ENCODE measurements at regions not wholly inside any gene's neighbourhood (a gene's known extent, or its start where the extent isn't known, plus 50 kb on each side); places are given as distances from the start of the nearest gene placed in this dataset.

GRCh38 chr6:21831521-21832291 is 238.2 kb downstream of the SOX4 start:
- no peaks in the 10 kb centered on the region for H3K36me3 Mint-ChIP-seq
- no peak overlapping the region for H3K27ac Mint-ChIP-seq
- CTCF ChIA-PET: no interaction called here
- no peak for ATAC-seq
- no peaks in the 10 kb centered on the region for H3K27me3 Mint-ChIP-seq
- no peaks in the 10 kb centered on the region for H3K9me3 Mint-ChIP-seq (ENCODE audit: low read depth)
- no peak overlapping the region for H3K4me3 Mint-ChIP-seq
- no peak for DNase-seq
- H3K4me1 Mint-ChIP-seq: no peaks in the 10 kb centered on the region

GRCh38 chr6:21836277-21836676 is 242.7 kb downstream of the SOX4 start:
- Mint-ChIP-seq H3K4me3 (no peak overlapping the region), H3K9me3 (ENCODE audit: low read depth) (no peaks in the 10 kb centered on the region), H3K27ac (no peak overlapping the region), H3K4me1 (no peaks in the 10 kb centered on the region), H3K27me3 (no peaks in the 10 kb centered on the region), H3K36me3 (no peaks in the 10 kb centered on the region)
- CTCF ChIA-PET: no interaction called here
- DNase-seq: no peak
- ATAC-seq: no peak

- CTCF ChIA-PET: no interaction called here
- no peaks in the 10 kb centered on the region for H3K9me3 Mint-ChIP-seq (ENCODE audit: low read depth)
- ATAC-seq: no peak
- no peaks in the 10 kb centered on the region for H3K27me3 Mint-ChIP-seq
- no peaks in the 10 kb centered on the region for H3K4me1 Mint-ChIP-seq
- no peak overlapping the region for H3K4me3 Mint-ChIP-seq
- H3K36me3 Mint-ChIP-seq: no peaks in the 10 kb centered on the region
- no peak overlapping the region for H3K27ac Mint-ChIP-seq
- DNase-seq: no peak
Measured at GRCh38 chr6:21836772-21837425, 243.3 kb downstream of the SOX4 start.

- H3K27ac Mint-ChIP-seq: no peak overlapping the region
- no peak for ATAC-seq
- H3K27me3 Mint-ChIP-seq: no peaks in the 10 kb centered on the region
- H3K4me3 Mint-ChIP-seq: no peak overlapping the region
- H3K4me1 Mint-ChIP-seq: no peaks in the 10 kb centered on the region
- no peak for DNase-seq
- CTCF ChIA-PET: no interaction called here
- no peaks in the 10 kb centered on the region for H3K36me3 Mint-ChIP-seq
- H3K9me3 Mint-ChIP-seq (ENCODE audit: low read depth): no peaks in the 10 kb centered on the region
Measured at GRCh38 chr6:21840428-21840827, 246.9 kb downstream of the SOX4 start.

- no peak for DNase-seq
- Mint-ChIP-seq H3K9me3 (ENCODE audit: low read depth) (no peaks in the 10 kb centered on the region), H3K27ac (no peak overlapping the region), H3K27me3 (no peaks in the 10 kb centered on the region), H3K4me3 (no peak overlapping the region), H3K36me3 (no peaks in the 10 kb centered on the region), H3K4me1 (no peaks in the 10 kb centered on the region)
- ATAC-seq: no peak
- CTCF ChIA-PET: no interaction called here
Measured at GRCh38 chr6:21842875-21843645, 249.5 kb downstream of the SOX4 start.

GRCh38 chr6:21844120-21844917 is 250.8 kb downstream of the SOX4 start:
- Mint-ChIP-seq H3K4me3 (no peak overlapping the region), H3K36me3 (no peaks in the 10 kb centered on the region), H3K27ac (no peak overlapping the region), H3K27me3 (no peaks in the 10 kb centered on the region), H3K4me1 (no peaks in the 10 kb centered on the region), H3K9me3 (ENCODE audit: low read depth) (no peaks in the 10 kb centered on the region)
- CTCF ChIA-PET: no interaction called here
- ATAC-seq (no peak), DNase-seq (no peak)

- CTCF ChIA-PET: no interaction called here
- Mint-ChIP-seq H3K27ac (no peak overlapping the region), H3K4me3 (no peak overlapping the region), H3K27me3 (no peaks in the 10 kb centered on the region), H3K4me1 (no peaks in the 10 kb centered on the region), H3K36me3 (no peaks in the 10 kb centered on the region), H3K9me3 (ENCODE audit: low read depth) (no peaks in the 10 kb centered on the region)
- ATAC-seq (no peak), DNase-seq (no peak)
Measured at GRCh38 chr6:21845018-21845417, 251.5 kb downstream of the SOX4 start.

- no peaks in the 10 kb centered on the region for H3K27me3 Mint-ChIP-seq
- H3K27ac Mint-ChIP-seq: no peak overlapping the region
- no peaks in the 10 kb centered on the region for H3K4me1 Mint-ChIP-seq
- DNase-seq (no peak), ATAC-seq (no peak)
- CTCF ChIA-PET: no interaction called here
- no peaks in the 10 kb centered on the region for H3K9me3 Mint-ChIP-seq (ENCODE audit: low read depth)
- H3K4me3 Mint-ChIP-seq: no peak overlapping the region
- no peaks in the 10 kb centered on the region for H3K36me3 Mint-ChIP-seq
Measured at GRCh38 chr6:21845439-21846140, 252.0 kb downstream of the SOX4 start.

GRCh38 chr6:21846541-21847451 is 253.2 kb downstream of the SOX4 start:
- DNase-seq (no peak), ATAC-seq (no peak)
- no peaks in the 10 kb centered on the region for H3K9me3 Mint-ChIP-seq (ENCODE audit: low read depth)
- H3K27me3 Mint-ChIP-seq: no peaks in the 10 kb centered on the region
- CTCF ChIA-PET: no interaction called here
- no peak overlapping the region for H3K27ac Mint-ChIP-seq
- no peaks in the 10 kb centered on the region for H3K36me3 Mint-ChIP-seq
- no peaks in the 10 kb centered on the region for H3K4me1 Mint-ChIP-seq
- H3K4me3 Mint-ChIP-seq: no peak overlapping the region

- Mint-ChIP-seq H3K4me1 (no peaks in the 10 kb centered on the region), H3K36me3 (no peaks in the 10 kb centered on the region), H3K4me3 (no peak overlapping the region), H3K27ac (no peak overlapping the region), H3K9me3 (ENCODE audit: low read depth) (no peaks in the 10 kb centered on the region), H3K27me3 (no peaks in the 10 kb centered on the region)
- ATAC-seq (no peak), DNase-seq (no peak)
- CTCF ChIA-PET: no interaction called here
Measured at GRCh38 chr6:21847711-21848480, 254.3 kb downstream of the SOX4 start.

GRCh38 chr6:21850691-21851090 is 257.1 kb downstream of the SOX4 start:
- DNase-seq (no peak), ATAC-seq (no peak)
- Mint-ChIP-seq H3K27me3 (no peaks in the 10 kb centered on the region), H3K27ac (no peak overlapping the region), H3K4me1 (no peaks in the 10 kb centered on the region), H3K4me3 (no peak overlapping the region), H3K9me3 (ENCODE audit: low read depth) (no peaks in the 10 kb centered on the region), H3K36me3 (no peaks in the 10 kb centered on the region)
- CTCF ChIA-PET: no interaction called here

Data from activated CD8-positive, alpha-beta memory T cell treated with anti-CD3 and anti-CD28 coated beads, Interleukin-2, amount 10 ng/mL, durations not matched to agents 7 days and 5 days (primary cell).